MM.1S (cell line): ENCODE measurements at regions not wholly inside any gene's neighbourhood (a gene's known extent, or its start where the extent isn't known, plus 50 kb on each side); places are given as distances from the start of the nearest gene placed in this dataset.

Source experiments
- DNase-seq: peaks from one replicate; pipeline ENCODE4 v3.0.0-alpha.2; 2015
- H2AFZ ChIP-seq: fragments of 300-600 bp; sonication (generic); 2 replicates; pipeline ENCODE4 v1.6.0; 2016; ENCODE audit warnings: antibody characterized with exemption, low read length
- H3F3A ChIP-seq: fragments of 300-600 bp; sonication (generic); 2 replicates; pipeline ENCODE4 v1.6.1; 2016; ENCODE audit warnings: mild to moderate bottlenecking, antibody characterized with exemption, low read length, moderate library complexity, mixed read lengths; ENCODE audit not compliant: insufficient read depth
- H3K27ac ChIP-seq: fragments of 300-600 bp; sonication (generic); 2 replicates; pipeline ENCODE4 v1.5.1; 2016; ENCODE audit warnings: mild to moderate bottlenecking, low read length
- H3K27me3 ChIP-seq: fragments of 300-600 bp; sonication (generic); replicated peaks from 2 replicates; pipeline ENCODE4 v1.6.0; 2016; ENCODE audit warnings: low read length; ENCODE audit not compliant: insufficient read depth
- H3K36me3 ChIP-seq: fragments of 300-600 bp; sonication (generic); replicated peaks from 2 replicates; pipeline ENCODE4 v1.6.1; 2016; ENCODE audit warnings: mild to moderate bottlenecking, low read length, mixed read lengths; ENCODE audit not compliant: insufficient read depth
- H3K4me1 ChIP-seq: fragments of 300-600 bp; sonication (generic); 2 replicates; pipeline ENCODE4 v1.6.1; 2016; ENCODE audit warnings: low read length, mixed read lengths
- H3K4me2 ChIP-seq: fragments of 300-600 bp; sonication (generic); 2 replicates; pipeline ENCODE4 v1.6.0; 2016; ENCODE audit warnings: low read depth, low read length
- H3K4me3 ChIP-seq: fragments of 300-600 bp; sonication (generic); 2 replicates; pipeline ENCODE4 v1.5.1; 2016; ENCODE audit warnings: low read length, mixed read lengths
- H3K79me2 ChIP-seq: fragments of 300-600 bp; sonication (generic); 2 replicates; pipeline ENCODE4 v1.6.1; 2016; ENCODE audit warnings: mixed run types, low read length, mixed read lengths
- H3K9ac ChIP-seq: fragments of 300-600 bp; sonication (generic); 2 replicates; pipeline ENCODE4 v1.6.1; 2016; ENCODE audit warnings: low read length, mixed read lengths
- H3K9me2 ChIP-seq: fragments of 300-600 bp; sonication (generic); replicated peaks from 2 replicates; pipeline ENCODE4 v1.6.1; 2016; ENCODE audit warnings: mild to moderate bottlenecking, low read length, mixed read lengths; ENCODE audit not compliant: insufficient read depth
- H3K9me3 ChIP-seq: fragments of 300-600 bp; sonication (generic); replicated peaks from 2 replicates; pipeline ENCODE4 v1.6.1; 2016; ENCODE audit warnings: mild to moderate bottlenecking, low read length, mixed read lengths; ENCODE audit not compliant: insufficient read depth
- H4K20me1 ChIP-seq: fragments of 300-600 bp; sonication (generic); 2 replicates; pipeline ENCODE4 v1.6.1; 2016; ENCODE audit warnings: mild to moderate bottlenecking, low read length, moderate library complexity, mixed read lengths; ENCODE audit not compliant: insufficient read depth
- EZH2 ChIP-seq: fragments of 300-600 bp; sonication (generic); optimal IDR thresholded peaks from 2 replicates; pipeline ENCODE3; 2017; ENCODE audit warnings: low read depth, mild to moderate bottlenecking, antibody characterized with exemption, low read length, mixed read lengths
- EZH2phosphoT487 ChIP-seq: fragments of 300-600 bp; sonication (generic); IDR thresholded peaks from 2 replicates; pipeline ENCODE4 v1.6.1; 2018; ENCODE audit warnings: antibody characterized with exemption, low read length
- TF ChIP-seq, protein P1 (sequence below): fragments of 300-600 bp; sonication (generic); IDR thresholded peaks from 2 replicates; pipeline ENCODE4 v1.5.1; 2016; ENCODE audit warnings: antibody characterized with exemption, low read length, mixed read lengths

DNA sequence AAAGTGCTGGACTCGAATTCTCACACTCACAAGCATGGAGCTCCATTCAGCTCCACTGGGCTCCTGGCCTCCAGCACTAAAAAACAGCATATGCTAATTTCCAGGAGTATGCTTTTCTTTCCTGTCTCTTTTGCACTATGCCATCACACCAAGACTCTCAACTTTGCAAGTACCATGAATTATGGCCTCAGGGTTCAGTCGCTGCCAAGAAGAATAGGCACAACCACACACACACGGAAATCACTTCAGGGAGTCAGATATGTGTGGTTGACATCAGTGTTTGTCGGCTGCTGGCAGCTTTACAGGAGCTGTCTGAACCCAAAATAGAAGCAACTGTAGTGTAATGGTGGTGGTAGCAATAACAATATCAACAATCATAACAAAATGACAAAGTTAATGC lies 305.0 kb upstream of the SLCO3A1 start:
- Histone ChIP-seq H2AFZ (no peak overlapping the region), H3K4me3 (no peak overlapping the region), H3K4me1 (no peaks in the 10 kb centered on the region), H3K27me3 (no peaks in the 10 kb centered on the region), H3F3A (no peaks in the 10 kb centered on the region), H4K20me1 (no peaks in the 10 kb centered on the region), H3K27ac (no peak overlapping the region), H3K9me2 (no peaks in the 10 kb centered on the region), H3K9me3 (no peaks in the 10 kb centered on the region), H3K4me2 (no peak overlapping the region), H3K9ac (no peak overlapping the region), H3K79me2 (no peaks in the 10 kb centered on the region), H3K36me3 (no peaks in the 10 kb centered on the region)
- DNase-seq: no peak
- no peak for TF ChIP-seq EZH2phosphoT487

DNA sequence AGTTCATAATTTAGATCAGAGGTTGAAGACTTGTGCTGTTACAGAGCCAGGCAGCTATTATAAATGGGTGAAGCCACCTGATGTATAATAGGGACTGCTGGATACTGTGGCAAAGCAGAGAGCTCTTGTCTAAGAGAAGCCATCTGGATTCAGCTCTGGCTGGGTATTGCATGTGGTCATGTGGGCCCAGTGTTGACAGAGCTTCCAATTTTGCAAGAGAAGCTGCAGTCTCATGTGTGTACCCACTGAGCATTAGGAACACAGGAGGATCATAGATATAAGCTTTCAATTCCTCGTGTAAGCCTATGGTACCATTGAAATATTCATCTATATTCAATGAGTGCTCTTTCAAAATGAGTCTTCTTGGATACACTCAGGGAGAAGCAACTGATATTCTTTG lies 303.9 kb upstream of the SLCO3A1 start:
- Histone ChIP-seq H3K9me3 (no peaks in the 10 kb centered on the region), H3K36me3 (no peaks in the 10 kb centered on the region), H3K9me2 (no peaks in the 10 kb centered on the region), H3K79me2 (no peaks in the 10 kb centered on the region), H3K27ac (no peak overlapping the region), H3K27me3 (no peaks in the 10 kb centered on the region), H3K4me3 (no peak overlapping the region), H2AFZ (no peak overlapping the region), H3K4me2 (no peak overlapping the region), H4K20me1 (no peaks in the 10 kb centered on the region), H3K4me1 (no peaks in the 10 kb centered on the region), H3K9ac (no peak overlapping the region), H3F3A (no peaks in the 10 kb centered on the region)
- DNase-seq: no peak
- TF ChIP-seq, protein P1, sequence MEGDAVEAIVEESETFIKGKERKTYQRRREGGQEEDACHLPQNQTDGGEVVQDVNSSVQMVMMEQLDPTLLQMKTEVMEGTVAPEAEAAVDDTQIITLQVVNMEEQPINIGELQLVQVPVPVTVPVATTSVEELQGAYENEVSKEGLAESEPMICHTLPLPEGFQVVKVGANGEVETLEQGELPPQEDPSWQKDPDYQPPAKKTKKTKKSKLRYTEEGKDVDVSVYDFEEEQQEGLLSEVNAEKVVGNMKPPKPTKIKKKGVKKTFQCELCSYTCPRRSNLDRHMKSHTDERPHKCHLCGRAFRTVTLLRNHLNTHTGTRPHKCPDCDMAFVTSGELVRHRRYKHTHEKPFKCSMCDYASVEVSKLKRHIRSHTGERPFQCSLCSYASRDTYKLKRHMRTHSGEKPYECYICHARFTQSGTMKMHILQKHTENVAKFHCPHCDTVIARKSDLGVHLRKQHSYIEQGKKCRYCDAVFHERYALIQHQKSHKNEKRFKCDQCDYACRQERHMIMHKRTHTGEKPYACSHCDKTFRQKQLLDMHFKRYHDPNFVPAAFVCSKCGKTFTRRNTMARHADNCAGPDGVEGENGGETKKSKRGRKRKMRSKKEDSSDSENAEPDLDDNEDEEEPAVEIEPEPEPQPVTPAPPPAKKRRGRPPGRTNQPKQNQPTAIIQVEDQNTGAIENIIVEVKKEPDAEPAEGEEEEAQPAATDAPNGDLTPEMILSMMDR: no peak
- TF ChIP-seq EZH2phosphoT487: no peak
- TF ChIP-seq EZH2: no peak

DNA sequence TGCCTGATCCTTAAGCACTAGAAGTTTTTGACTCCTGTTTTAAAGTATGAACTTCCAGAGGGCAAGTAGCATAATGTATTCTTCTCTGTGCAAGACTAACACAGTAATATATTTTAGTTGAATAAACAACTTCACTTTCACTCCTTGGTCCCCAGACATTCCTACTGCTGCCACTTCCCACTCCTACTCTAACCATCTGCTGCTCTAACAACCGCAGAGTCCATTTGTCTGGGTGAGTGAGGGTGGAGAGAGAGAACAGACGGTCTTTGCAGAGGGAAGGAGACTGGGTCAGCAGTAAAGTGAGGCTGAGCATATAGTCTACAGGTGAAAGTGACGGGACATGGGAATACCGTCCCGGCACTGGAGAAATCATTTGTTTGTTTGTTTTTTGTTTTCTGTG lies 301.0 kb upstream of the SLCO3A1 start:
- Histone ChIP-seq H3K4me1 (no peaks in the 10 kb centered on the region), H4K20me1 (no peaks in the 10 kb centered on the region), H3F3A (no peaks in the 10 kb centered on the region), H3K4me3 (no peak overlapping the region), H3K9me3 (no peaks in the 10 kb centered on the region), H3K4me2 (no peak overlapping the region), H3K36me3 (no peaks in the 10 kb centered on the region), H3K79me2 (no peaks in the 10 kb centered on the region), H3K9me2 (no peaks in the 10 kb centered on the region), H3K27me3 (no peaks in the 10 kb centered on the region), H3K9ac (no peak overlapping the region), H2AFZ (no peak overlapping the region), H3K27ac (no peak overlapping the region)
- TF ChIP-seq EZH2: no peak
- TF ChIP-seq, protein P1: no peak
- no peak for TF ChIP-seq EZH2phosphoT487
- DNase-seq: no peak

DNA sequence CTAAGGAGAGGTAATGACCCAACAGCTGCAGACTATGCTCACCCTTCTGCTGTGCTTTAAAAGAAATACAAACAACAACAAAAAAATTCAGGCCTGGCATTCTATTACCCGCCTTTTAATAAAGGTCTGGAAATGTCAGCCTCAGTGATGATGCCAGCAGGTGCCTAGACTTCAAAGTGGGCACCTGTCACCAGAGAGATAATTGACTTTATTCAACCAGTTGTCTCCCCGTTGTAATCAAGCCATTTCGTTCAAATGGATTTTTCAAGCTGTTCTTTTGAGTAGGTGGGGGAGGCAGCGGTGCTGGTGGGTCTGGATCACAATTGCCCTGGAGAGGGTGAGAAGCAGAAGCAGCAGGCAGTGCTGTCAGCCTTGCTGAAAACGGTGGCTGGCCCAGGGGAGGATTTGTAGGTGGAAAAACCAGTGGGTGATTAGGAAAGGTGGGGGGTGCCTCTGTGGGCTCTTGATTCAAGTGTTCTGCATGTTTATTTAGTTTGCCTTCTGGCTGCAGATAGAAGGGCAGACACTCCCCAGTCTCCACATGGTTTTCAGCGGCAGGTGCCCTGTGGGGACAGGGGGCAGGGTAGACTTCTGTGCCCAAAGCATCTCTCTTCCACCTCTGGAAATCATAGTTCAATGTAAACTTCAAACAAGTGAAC lies 300.2 kb upstream of the SLCO3A1 start:
- no peaks in the 10 kb centered on the region for H3K9me2 ChIP-seq
- TF ChIP-seq EZH2phosphoT487 (no peak), EZH2 (no peak)
- TF ChIP-seq, protein P1: no peak
- no peak overlapping the region for H3K27ac ChIP-seq
- no peak for DNase-seq
- H3F3A ChIP-seq: no peaks in the 10 kb centered on the region
- H3K4me2 ChIP-seq: no peak overlapping the region
- H3K4me1 ChIP-seq: no peaks in the 10 kb centered on the region
- H3K36me3 ChIP-seq: no peaks in the 10 kb centered on the region
- no peak overlapping the region for H3K4me3 ChIP-seq
- no peaks in the 10 kb centered on the region for H3K9me3 ChIP-seq
- H2AFZ ChIP-seq: no peak overlapping the region
- no peak overlapping the region for H3K9ac ChIP-seq
- no peaks in the 10 kb centered on the region for H3K27me3 ChIP-seq
- H4K20me1 ChIP-seq: no peaks in the 10 kb centered on the region
- no peaks in the 10 kb centered on the region for H3K79me2 ChIP-seq
